RPMI8226 (cell line): ENCODE measurements at regions not wholly inside any gene's neighbourhood (a gene's known extent, or its start where the extent isn't known, plus 50 kb on each side); places are given as distances from the start of the nearest gene placed in this dataset.
"Not testable (repeated sequence)": the region's sequence is repeated elsewhere in the genome, so short reads cannot be mapped to it uniquely, and the experiment has no call there.

Experiments
- DNase-seq: peaks from one replicate; pipeline ENCODE4 v3.0.0-alpha.2; 2015

- no peak for DNase-seq
Observed at GRCh38 chr4:13763707-13764106, 136.2 kb upstream of the BOD1L1 start.

DNA sequence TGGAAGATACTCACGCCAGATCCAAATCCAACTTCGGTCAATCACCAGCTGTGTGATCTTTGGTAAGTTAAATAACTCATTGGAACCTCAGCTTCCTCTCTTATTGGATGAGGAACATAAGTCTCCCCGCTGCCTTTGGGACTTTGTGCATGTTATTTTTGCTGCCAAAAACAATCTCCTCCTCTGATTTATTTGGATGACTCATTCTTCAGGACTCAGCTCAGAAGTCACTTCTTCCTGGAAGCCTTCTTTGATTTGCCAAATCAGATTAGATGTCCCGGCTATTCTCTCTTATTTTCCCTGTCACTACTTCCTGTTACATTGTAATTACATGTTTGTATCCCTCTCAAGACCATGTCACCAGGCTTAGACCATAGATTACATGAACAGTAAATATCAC is 138.0 kb upstream of the BOD1L1 start:
- no peak for DNase-seq

- no peak for DNase-seq
Observed at GRCh38 chr4:13766761-13767540, 139.4 kb upstream of the BOD1L1 start.

DNA sequence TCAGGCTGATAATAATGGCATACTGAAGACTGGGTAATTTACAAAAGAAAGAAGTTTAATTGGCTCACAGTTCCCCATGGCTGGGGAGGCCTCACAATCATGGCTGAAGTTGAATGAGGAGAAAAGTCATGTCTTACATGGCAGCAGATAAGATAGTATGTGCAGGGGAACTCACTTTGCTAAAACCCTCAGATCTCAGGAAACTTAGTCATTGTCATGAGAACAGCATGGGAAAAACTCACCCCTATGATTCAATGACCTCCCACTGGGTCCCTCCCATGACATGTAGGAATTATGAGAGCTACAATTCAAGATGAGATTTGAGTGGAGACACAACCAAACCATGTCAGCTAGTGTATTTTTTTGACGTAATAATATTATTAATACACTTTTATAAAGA is 149.8 kb upstream of the BOD1L1 start:
- DNase-seq, result no peak

DNA sequence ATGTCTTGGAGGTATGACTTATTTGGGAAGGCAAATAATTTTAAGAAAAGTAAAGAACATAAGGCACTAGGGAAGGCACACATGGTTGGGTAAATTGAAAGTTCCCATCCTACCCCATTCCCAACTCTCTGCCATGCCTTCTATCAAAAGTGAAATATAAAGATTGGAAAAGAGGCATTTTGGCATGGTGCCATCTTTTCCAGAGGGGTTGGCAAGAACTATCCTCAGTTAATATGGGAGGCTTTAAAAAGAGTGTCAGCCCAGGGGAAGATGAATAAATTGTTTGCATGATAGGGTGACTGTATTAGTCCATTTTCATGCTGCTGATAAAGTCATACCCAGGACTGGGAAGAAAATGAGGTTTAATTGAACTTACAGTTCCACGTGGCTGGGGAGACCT is 150.8 kb upstream of the BOD1L1 start:
- DNase-seq, result no peak

- DNase-seq, result no peak
Observed at GRCh38 chr4:13782231-13782630, 154.7 kb upstream of the BOD1L1 start.

DNA sequence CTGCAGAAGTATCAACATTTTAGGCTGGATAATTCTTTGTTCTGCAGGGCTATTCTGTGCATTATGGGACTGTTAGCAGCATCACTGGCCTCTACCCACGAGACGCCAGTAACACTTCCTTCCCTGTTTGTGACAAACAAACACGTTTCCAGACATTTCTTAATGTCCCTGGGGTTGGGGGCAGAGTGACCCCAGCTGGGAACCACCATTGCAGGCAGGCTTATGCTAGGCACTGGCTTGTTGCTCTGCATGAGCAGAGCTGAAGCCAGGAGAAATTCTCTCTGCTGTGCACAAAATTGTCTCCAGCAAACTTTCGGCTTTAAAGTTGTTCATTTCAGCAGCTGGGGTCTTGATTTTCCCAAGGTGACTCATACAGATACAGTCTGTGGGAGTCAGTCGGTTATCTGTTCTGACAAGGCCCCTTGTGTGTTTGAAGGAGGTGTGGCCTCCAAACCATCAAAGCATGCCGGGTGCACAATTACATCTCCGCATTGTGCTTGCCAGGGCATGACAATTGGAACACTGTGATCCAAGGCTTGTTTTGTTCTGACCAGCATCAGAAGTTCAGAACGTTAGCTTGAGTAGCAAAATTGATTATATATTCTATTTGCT is 156.4 kb upstream of the BOD1L1 start:
- DNase-seq, result no peak

DNA sequence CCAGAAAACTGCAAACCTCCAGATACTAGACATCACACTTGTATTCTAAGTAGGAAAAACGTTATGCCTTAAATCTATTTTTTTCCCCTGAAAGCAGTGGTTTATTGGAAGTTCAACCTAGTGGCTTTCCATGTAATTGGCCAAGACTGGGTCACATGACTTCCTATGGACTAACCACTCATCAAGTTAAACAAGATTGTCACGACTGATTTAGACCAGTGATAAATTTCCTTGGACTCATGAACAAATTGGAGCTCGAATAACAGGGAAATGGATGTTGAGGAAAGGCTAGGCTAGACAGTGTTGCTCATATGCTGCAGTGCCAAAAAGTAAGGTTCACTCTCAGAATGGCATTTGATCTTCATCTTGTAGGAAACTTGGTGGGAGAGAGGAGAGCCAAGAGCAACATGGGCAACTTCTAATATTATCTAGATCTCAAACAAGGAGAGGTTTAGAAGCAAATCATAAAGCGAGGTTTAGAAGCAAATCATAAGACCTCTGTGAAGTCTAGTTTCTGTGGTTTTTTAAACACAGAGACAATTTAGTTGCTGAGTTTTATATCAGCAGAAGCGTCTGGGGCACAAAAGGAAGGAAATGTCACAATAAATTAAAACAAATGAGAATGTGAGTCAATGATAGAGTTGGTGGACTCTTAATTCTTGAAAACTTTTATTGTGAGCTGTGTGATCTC is 165.6 kb upstream of the BOD1L1 start:
- DNase-seq, result no peak

DNA sequence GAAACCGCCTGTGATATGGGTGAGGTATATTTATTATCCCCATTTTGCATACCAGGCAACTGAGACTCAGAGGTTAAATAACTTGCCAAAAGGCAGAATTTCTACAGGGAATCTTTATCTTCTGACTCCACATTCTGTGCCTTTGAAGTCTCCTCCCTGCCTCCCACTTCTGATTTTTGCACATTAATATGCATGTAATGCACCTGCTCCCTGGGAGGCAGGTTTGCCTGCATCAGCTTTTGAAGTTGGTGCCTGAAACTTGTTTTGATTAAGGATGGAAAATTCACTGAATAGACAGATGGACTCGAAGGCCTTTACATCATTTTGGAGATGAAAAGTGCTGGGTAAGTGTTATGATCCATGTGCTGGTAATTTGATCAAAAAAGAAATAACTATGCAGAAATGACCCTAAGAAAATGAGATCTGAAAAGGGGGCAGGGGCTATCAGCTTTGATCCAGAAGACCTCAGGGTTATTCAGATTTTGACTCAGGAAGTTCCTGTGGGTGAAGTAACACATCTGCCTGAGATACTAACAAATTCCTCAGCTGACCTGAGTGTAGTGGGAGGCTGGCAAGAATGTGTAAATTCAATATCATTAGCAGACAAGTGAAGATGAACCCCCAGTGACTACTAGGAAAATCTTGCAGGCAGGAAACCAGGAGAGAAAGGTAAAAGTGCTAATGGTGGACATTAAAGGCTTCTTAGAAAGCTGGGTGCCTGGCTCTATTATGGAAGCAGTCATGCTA is 167.5 kb upstream of the BOD1L1 start:
- DNase-seq, result no peak

GRCh38 chr4:13797061-13797460 is 169.5 kb upstream of the BOD1L1 start:
- DNase-seq, result no peak

- DNase-seq, result no peak
Observed at GRCh38 chr4:13815231-13815630, 187.7 kb upstream of the BOD1L1 start.

GRCh38 chr4:13816472-13816871 is 188.9 kb upstream of the BOD1L1 start:
- no peak for DNase-seq

GRCh38 chr4:13821522-13821921 is 194.0 kb upstream of the BOD1L1 start:
- DNase-seq, result no peak

- DNase-seq, result not testable (repeated sequence)
Observed at GRCh38 chr4:13825822-13826221, 198.3 kb upstream of the BOD1L1 start.

DNA sequence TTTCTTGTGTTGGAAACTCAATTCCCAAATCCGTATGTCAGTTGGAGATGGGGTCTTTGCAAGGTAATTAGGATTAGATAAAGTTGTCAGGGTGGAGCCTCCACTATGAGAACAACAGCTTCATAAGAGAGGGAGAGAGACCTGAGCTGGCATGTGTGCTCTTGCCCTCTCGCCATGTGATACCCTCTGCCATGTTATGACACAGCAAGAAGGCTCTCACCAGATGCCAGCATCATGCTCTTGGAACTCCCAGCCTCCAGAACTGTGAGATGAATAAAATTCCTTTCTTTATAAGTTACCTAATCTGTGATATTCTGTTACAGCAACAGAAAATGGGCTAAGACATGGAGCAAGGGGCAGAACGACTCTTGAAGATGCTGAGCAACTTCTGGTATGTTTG is 201.9 kb upstream of the BOD1L1 start:
- DNase-seq, result no peak

GRCh38 chr4:13830449-13830848 is 202.9 kb upstream of the BOD1L1 start:
- DNase-seq, result no peak

GRCh38 chr4:13833171-13833804 is 205.8 kb upstream of the BOD1L1 start:
- no peak for DNase-seq

DNA sequence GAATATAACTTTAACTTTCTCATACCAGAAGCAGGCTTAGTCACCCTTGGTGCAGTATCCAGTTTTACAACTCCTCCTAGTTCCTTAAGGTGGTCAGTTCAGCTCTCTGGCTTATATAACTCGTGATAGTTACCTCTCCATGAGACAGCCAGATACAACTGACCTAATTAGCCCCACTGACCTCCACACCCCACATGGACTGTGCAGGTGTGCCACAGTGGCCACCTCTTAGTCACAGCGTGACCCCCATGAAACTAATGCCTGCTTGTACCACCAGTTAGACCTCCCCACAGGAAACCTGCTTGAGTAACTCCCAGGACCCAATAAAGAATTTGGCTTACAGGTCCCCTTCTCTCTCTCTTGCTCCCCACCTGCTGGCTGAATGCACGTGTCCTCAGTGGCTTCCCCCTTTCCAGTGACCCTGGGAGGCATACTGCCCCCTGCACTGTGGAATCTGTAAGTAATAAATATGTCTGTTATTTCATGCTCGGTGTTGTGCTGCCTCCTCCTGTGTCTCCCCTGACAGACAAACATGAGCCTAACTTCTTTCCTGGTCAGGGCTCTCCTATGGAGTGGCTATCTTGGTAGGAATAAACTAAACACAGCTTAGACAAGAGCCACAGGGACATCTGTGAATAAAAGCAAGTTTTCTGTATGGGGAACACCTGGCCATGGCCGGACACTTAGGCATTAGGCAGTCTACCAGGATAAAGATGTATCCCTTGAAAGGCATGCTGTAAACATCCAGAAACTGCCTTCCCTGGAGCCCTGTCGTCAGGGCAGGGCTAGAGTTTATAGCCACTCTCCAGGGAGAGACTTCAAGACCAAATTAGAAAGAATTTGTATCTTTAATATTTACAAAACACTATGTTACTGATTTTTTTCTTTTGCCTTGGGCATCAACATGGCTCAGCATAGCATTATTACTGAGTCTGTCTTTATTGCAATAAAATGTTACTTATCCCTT is 209.7 kb upstream of the BOD1L1 start:
- no peak for DNase-seq

DNA sequence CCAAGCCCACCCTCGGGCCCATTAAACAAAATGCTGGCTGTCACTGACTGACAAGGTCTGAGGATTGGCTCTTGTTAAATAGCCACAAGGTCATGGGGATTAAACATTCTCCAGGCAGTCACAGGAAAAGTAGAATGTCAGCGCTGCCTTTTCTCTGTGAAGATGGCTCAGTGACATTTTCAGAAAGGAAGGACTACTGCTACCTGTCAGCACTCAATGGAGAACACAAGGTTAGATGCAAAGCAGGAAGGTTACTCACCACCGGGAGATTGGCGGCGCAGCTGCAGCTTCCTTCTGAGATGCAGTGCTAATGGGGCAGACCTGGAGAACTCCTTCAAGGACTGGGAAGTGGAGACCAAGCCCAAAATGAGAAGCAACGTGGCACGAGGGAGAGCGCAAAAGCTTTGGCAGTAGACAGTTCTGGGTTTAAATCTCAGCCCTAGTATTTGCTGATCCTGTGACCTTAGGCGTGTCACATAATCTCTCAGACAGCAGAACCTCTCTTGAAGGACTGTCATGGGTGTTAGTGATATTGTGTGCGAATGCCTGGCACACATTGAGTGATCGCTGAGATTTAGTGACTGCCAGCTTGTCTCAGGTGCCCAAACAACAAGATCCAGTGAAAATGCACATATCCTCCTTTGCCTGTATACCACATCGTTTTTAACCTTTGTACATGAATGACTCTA is 213.1 kb upstream of the BOD1L1 start:
- DNase-seq, result no peak

- no peak for DNase-seq
Observed at GRCh38 chr4:13844740-13845139, 217.2 kb upstream of the BOD1L1 start.

GRCh38 chr4:13849778-13850177 is 222.3 kb upstream of the BOD1L1 start:
- DNase-seq, result no peak
